Trophoblast cell (in vitro differentiated cells and primary cell): ENCODE measurements at regions not wholly inside any gene's neighbourhood (a gene's known extent, or its start where the extent isn't known, plus 50 kb on each side); places are given as distances from the start of the nearest gene placed in this dataset.

Experiments used
- DNase-seq, 2 donors: peaks; one replicate each; pipeline ENCODE4 v3.0.0-alpha.2; 2016
- H2AFZ ChIP-seq: 2 replicates; pipeline ENCODE4 v1.6.1; 2013; ENCODE audit warnings: low read length, moderate library complexity, mild to moderate bottlenecking; ENCODE audit not compliant: insufficient read depth, poor library complexity
- H2AK5ac ChIP-seq: 2 replicates; pipeline ENCODE4 v1.6.1; 2013; ENCODE audit warnings: mild to moderate bottlenecking, low read length
- H2BK120ac ChIP-seq: 2 replicates; pipeline ENCODE4 v1.6.1; 2013; ENCODE audit warnings: low read length, mild to moderate bottlenecking, moderate library complexity; ENCODE audit not compliant: insufficient read depth, poor library complexity
- H2BK12ac ChIP-seq: 2 replicates; pipeline ENCODE4 v1.6.1; 2013; ENCODE audit warnings: mild to moderate bottlenecking, low read length, moderate library complexity
- H2BK5ac ChIP-seq: 2 replicates; pipeline ENCODE4 v1.6.1; 2013; ENCODE audit warnings: low read length, low read depth, moderate library complexity, mild to moderate bottlenecking; ENCODE audit not compliant: poor library complexity
- H3K14ac ChIP-seq: 2 replicates; pipeline ENCODE4 v1.6.1; 2013; ENCODE audit warnings: mild to moderate bottlenecking, low read length
- H3K18ac ChIP-seq: 2 replicates; pipeline ENCODE4 v1.6.1; 2013; ENCODE audit warnings: mild to moderate bottlenecking, low read length
- H3K23ac ChIP-seq: 2 replicates; pipeline ENCODE4 v1.6.1; 2013; ENCODE audit warnings: low read length
- H3K27ac ChIP-seq: 2 replicates; pipeline ENCODE4 v1.5.1; 2013; ENCODE audit warnings: low read depth, mild to moderate bottlenecking, inconsistent platforms, low read length, moderate library complexity
- H3K27me3 ChIP-seq: 2 replicates; pipeline ENCODE4 v1.6.1; 2013; ENCODE audit warnings: inconsistent platforms, mild to moderate bottlenecking, low read length, moderate library complexity; ENCODE audit not compliant: insufficient read depth
- H3K36me3 ChIP-seq, 2 experiments: 1 replicate in 1 of 2; 2 replicates in 1 of 2; pipeline ENCODE4 v1.6.1; 2013; ENCODE audit warnings: low read length in 2 of 2, mild to moderate bottlenecking in 2 of 2, moderate library complexity in 1 of 2; ENCODE audit not compliant: insufficient read depth in 2 of 2, control insufficient read depth in 1 of 2
- H3K4ac ChIP-seq: 2 replicates; pipeline ENCODE4 v1.6.1; 2013; ENCODE audit warnings: low read depth, mild to moderate bottlenecking, low read length, moderate library complexity
- H3K4me1 ChIP-seq, 2 experiments: 1 replicate in 1 of 2; 2 replicates in 1 of 2; pipeline ENCODE4 v1.6.1; 2013; ENCODE audit warnings: low read length in 2 of 2, mild to moderate bottlenecking in 2 of 2, moderate library complexity in 1 of 2; ENCODE audit not compliant: insufficient read depth in 2 of 2, control insufficient read depth in 1 of 2
- H3K4me2 ChIP-seq: 2 replicates; pipeline ENCODE4 v1.6.1; 2013; ENCODE audit warnings: inconsistent platforms, mild to moderate bottlenecking, low read length, moderate library complexity
- H3K4me3 ChIP-seq: 2 replicates; pipeline ENCODE4 v1.5.1; 2013; ENCODE audit warnings: mild to moderate bottlenecking, low read depth, low read length, inconsistent platforms
- H3K79me1 ChIP-seq: one replicate; pipeline ENCODE4 v1.6.1; 2013; ENCODE audit warnings: low read length
- H3K79me2 ChIP-seq: 2 replicates; pipeline ENCODE4 v1.6.1; 2013; ENCODE audit warnings: low read length, mild to moderate bottlenecking; ENCODE audit not compliant: control insufficient read depth, insufficient read depth, poor library complexity
- H3K9ac ChIP-seq: 2 replicates; pipeline ENCODE4 v1.6.1; 2013; ENCODE audit warnings: mild to moderate bottlenecking, low read length
- H3K9me3 ChIP-seq: 2 replicates; pipeline ENCODE4 v1.6.1; 2013; ENCODE audit warnings: low read depth, mild to moderate bottlenecking, control low read depth, inconsistent platforms, low read length; ENCODE audit not compliant: insufficient read depth
- H4K12ac ChIP-seq: 2 replicates; pipeline ENCODE4 v1.6.1; 2013; ENCODE audit warnings: low read depth, mild to moderate bottlenecking, low read length, moderate library complexity
- H4K8ac ChIP-seq: 2 replicates; pipeline ENCODE4 v1.6.1; 2013; ENCODE audit warnings: low read depth, mild to moderate bottlenecking, low read length, moderate library complexity
- H4K91ac ChIP-seq: one replicate; pipeline ENCODE4 v1.6.1; 2013; ENCODE audit warnings: low read depth, mild to moderate bottlenecking, low read length, moderate library complexity
- WGBS: extraction: QIAGEN DNeasy Blood & Tissue Kit; methylation state at CpG from one replicate; pipeline ENCODE4 v1.1.7; 2013; ENCODE audit warnings: missing lambda C conversion rate; ENCODE audit not compliant: insufficient read length, insufficient coverage; ENCODE audit errors: extremely low coverage; 5-methylcytosine and 5-hydroxymethylcytosine counted together

- no peak overlapping the region for H2BK12ac ChIP-seq
- no peak overlapping the region for H2AFZ ChIP-seq
- DNase-seq = peak; percentile 53 to 79
- H2BK120ac ChIP-seq = no peak overlapping the region
- H2BK5ac ChIP-seq = no peak overlapping the region
- no peaks in the 10 kb centered on the region for H3K36me3 ChIP-seq
- no peaks in the 10 kb centered on the region for H3K79me2 ChIP-seq
- H3K23ac ChIP-seq = no peak overlapping the region
- no peak overlapping the region for H3K14ac ChIP-seq
- no peaks in the 10 kb centered on the region for H3K79me1 ChIP-seq
- H4K8ac ChIP-seq = no peak overlapping the region
- H3K9me3 ChIP-seq = no peaks in the 10 kb centered on the region
- H4K91ac ChIP-seq = no peak overlapping the region
- no peak overlapping the region for H2AK5ac ChIP-seq
- no peaks in the 10 kb centered on the region for H3K27me3 ChIP-seq
- H3K4me3 ChIP-seq = no peak overlapping the region
- no peak overlapping the region for H3K27ac ChIP-seq
- H3K18ac ChIP-seq = no peak overlapping the region
- no peak overlapping the region for H3K9ac ChIP-seq
- H3K4me2 ChIP-seq = no peak overlapping the region
- no peak overlapping the region for H3K4ac ChIP-seq
- no peak overlapping the region for H4K12ac ChIP-seq
- H3K4me1 ChIP-seq = peaks cover 0 to 4% of the 10 kb centered on the region in 2 experiments
- WGBS = no CpG with 5 or more reads among the region's 2 CpGs
Observed at GRCh38 chr6:164991573-164991972, 317.8 kb downstream of the C6orf118 start.

GRCh38 chr6:164990901-164991300 is 318.5 kb downstream of the C6orf118 start:
- H4K8ac ChIP-seq = no peak overlapping the region
- no peak overlapping the region for H3K9ac ChIP-seq
- no peak overlapping the region for H4K91ac ChIP-seq
- H3K4me1 ChIP-seq = peaks cover 0 to 4% of the 10 kb centered on the region in 2 experiments
- no peak overlapping the region for H2BK12ac ChIP-seq
- H2BK5ac ChIP-seq = no peak overlapping the region
- H3K9me3 ChIP-seq = no peaks in the 10 kb centered on the region
- H3K23ac ChIP-seq = no peak overlapping the region
- no peaks in the 10 kb centered on the region for H3K36me3 ChIP-seq
- no peak overlapping the region for H4K12ac ChIP-seq
- no peaks in the 10 kb centered on the region for H3K79me1 ChIP-seq
- H3K18ac ChIP-seq = no peak overlapping the region
- H2BK120ac ChIP-seq = no peak overlapping the region
- H3K27me3 ChIP-seq = no peaks in the 10 kb centered on the region
- no peak overlapping the region for H3K4me2 ChIP-seq
- H3K27ac ChIP-seq = no peak overlapping the region
- H3K14ac ChIP-seq = no peak overlapping the region
- H3K79me2 ChIP-seq = no peaks in the 10 kb centered on the region
- H3K4ac ChIP-seq = no peak overlapping the region
- no CpG with 5 or more reads among the region's 2 CpGs for WGBS
- no peak overlapping the region for H2AK5ac ChIP-seq
- peak; percentile 68 to 95 for DNase-seq
- no peak overlapping the region for H2AFZ ChIP-seq
- no peak overlapping the region for H3K4me3 ChIP-seq

GRCh38 chr6:164982389-164982788 is 327.0 kb downstream of the C6orf118 start:
- no peak overlapping the region for H3K4me3 ChIP-seq
- H3K79me1 ChIP-seq = no peaks in the 10 kb centered on the region
- H3K27me3 ChIP-seq = no peaks in the 10 kb centered on the region
- H3K27ac ChIP-seq = no peak overlapping the region
- no peak overlapping the region for H3K4me2 ChIP-seq
- H3K23ac ChIP-seq = no peak overlapping the region
- H3K4ac ChIP-seq = no peak overlapping the region
- no peaks in the 10 kb centered on the region for H3K79me2 ChIP-seq
- no peak overlapping the region for H4K12ac ChIP-seq
- no peak overlapping the region for H3K14ac ChIP-seq
- H2AK5ac ChIP-seq = no peak overlapping the region
- DNase-seq = no peak
- H4K8ac ChIP-seq = no peak overlapping the region
- no peak overlapping the region for H2BK12ac ChIP-seq
- H4K91ac ChIP-seq = no peak overlapping the region
- no peak overlapping the region for H3K9ac ChIP-seq
- WGBS = no CpG with 5 or more reads among the region's 3 CpGs
- no peak overlapping the region for H2BK120ac ChIP-seq
- H2AFZ ChIP-seq = no peak overlapping the region
- H3K4me1 ChIP-seq = no peaks in the 10 kb centered on the region
- H3K18ac ChIP-seq = no peak overlapping the region
- H2BK5ac ChIP-seq = no peak overlapping the region
- no peaks in the 10 kb centered on the region for H3K36me3 ChIP-seq
- no peaks in the 10 kb centered on the region for H3K9me3 ChIP-seq

DNA sequence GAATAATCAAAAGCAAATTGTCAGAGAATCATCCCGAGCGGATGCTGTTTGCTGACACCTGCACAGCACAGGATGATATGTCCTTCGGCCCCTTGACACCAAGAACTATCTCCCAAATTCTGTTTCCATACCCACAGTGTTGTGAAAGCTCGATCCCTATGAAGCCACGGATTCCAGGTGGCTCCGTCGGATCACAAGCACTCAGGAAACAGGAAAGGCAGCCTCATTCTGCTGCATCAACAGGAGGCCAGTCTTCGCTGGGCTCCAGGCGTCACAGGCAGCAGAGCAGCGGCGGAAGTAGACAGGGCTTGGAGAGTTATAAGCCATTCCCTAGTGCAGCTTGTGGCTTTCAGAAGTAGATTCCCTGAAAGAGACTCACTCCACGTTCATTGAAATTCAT is 342.3 kb downstream of the C6orf118 start:
- Histone ChIP-seq H4K12ac (no peak overlapping the region), H3K18ac (no peak overlapping the region), H2BK5ac (no peak overlapping the region), H2BK12ac (no peak overlapping the region), H3K23ac (no peak overlapping the region), H3K9ac (no peak overlapping the region), H3K27ac (no peak overlapping the region), H3K27me3 (no peaks in the 10 kb centered on the region), H3K4ac (no peak overlapping the region), H3K4me3 (no peak overlapping the region), H3K14ac (no peak overlapping the region), H4K91ac (no peak overlapping the region), H3K4me2 (no peak overlapping the region), H3K4me1 (no peaks in the 10 kb centered on the region), H2AFZ (peak overlapping the region; percentile 35), H3K79me1 (no peaks in the 10 kb centered on the region), H3K36me3 (no peaks in the 10 kb centered on the region), H3K9me3 (peaks cover 2% of the 10 kb centered on the region), H2AK5ac (no peak overlapping the region), H4K8ac (no peak overlapping the region), H3K79me2 (no peaks in the 10 kb centered on the region), H2BK120ac (no peak overlapping the region)
- DNase-seq = peak in 1 of 2 donors; percentile 26
- WGBS = no CpG with 5 or more reads among the region's 12 CpGs
